ENCODE measurements at regions not wholly inside any gene's neighbourhood (a gene's known extent, or its start where the extent isn't known, plus 50 kb on each side); places are given as distances from the start of the nearest gene placed in this dataset.
"Not testable (repeated sequence)": the region's sequence is repeated elsewhere in the genome, so short reads cannot be mapped to it uniquely, and the experiment has no call there.

- DNase-seq (ENCODE audit: extremely low read depth, low read depth) = not testable (repeated sequence)
These were observed 61.3 kb downstream of the AIPL1 start for GRCh38 chr17:6373599-6373998.

- TF ChIP-seq CTCF (IDR thresholded peaks at IDR 0.05; ENCODE audit: low read depth, low read length) = no peak
- no peak for DNase-seq (ENCODE audit: extremely low read depth, low read depth)
These were observed 68.7 kb downstream of the AIPL1 start for GRCh38 chr17:6366221-6366666.

GRCh38 chr17:6365200-6365943, 69.5 kb downstream of the AIPL1 start:
- DNase-seq (ENCODE audit: extremely low read depth, low read depth) = peak; percentile 20
- TF ChIP-seq CTCF (IDR thresholded peaks at IDR 0.05; ENCODE audit: low read depth, low read length) = no peak

- TF ChIP-seq CTCF (IDR thresholded peaks at IDR 0.05; ENCODE audit: low read depth, low read length) = no peak
- DNase-seq (ENCODE audit: extremely low read depth, low read depth) = no peak
These were observed 73.2 kb downstream of the AIPL1 start for GRCh38 chr17:6361733-6362132.

- no peak for DNase-seq (ENCODE audit: extremely low read depth, low read depth)
- TF ChIP-seq CTCF (IDR thresholded peaks at IDR 0.05; ENCODE audit: low read depth, low read length) = no peak
These were observed 76.8 kb downstream of the AIPL1 start for GRCh38 chr17:6358131-6358530.

- no peak for TF ChIP-seq CTCF (IDR thresholded peaks at IDR 0.05; ENCODE audit: low read depth, low read length)
- DNase-seq (ENCODE audit: extremely low read depth, low read depth) = no peak
These were observed 78.4 kb downstream of the AIPL1 start for GRCh38 chr17:6356562-6356961.

GRCh38 chr17:6355196-6355595, 79.7 kb downstream of the AIPL1 start:
- DNase-seq (ENCODE audit: extremely low read depth, low read depth) = no peak
- TF ChIP-seq CTCF (IDR thresholded peaks at IDR 0.05; ENCODE audit: low read depth, low read length) = no peak

Data from AG09319 (cell line).